ENCODE measurements at regions not wholly inside any gene's neighbourhood (a gene's known extent, or its start where the extent isn't known, plus 50 kb on each side); places are given as distances from the start of the nearest gene placed in this dataset.

- TF ChIP-seq CTCF (conservative IDR thresholded peaks at IDR 0.05 in 1 of 2, IDR thresholded peaks at IDR 0.05 in 1 of 2; ENCODE audit: extremely low read depth in 1 of 2, insufficient read depth in 1 of 2, low read depth in 1 of 2, low read length in 2 of 2), result no peak
- TF ChIP-seq EZH2 (IDR thresholded peaks at IDR 0.05; ENCODE audit: borderline replicate concordance, low read length), result no peak
Measured at GRCh38 chr6:1164600-1164999, 147.3 kb upstream of the FOXQ1 start.

Data from mammary epithelial cell (primary cell).